HG02981 (cell line): ENCODE measurements at regions not wholly inside any gene's neighbourhood (a gene's known extent, or its start where the extent isn't known, plus 50 kb on each side); places are given as distances from the start of the nearest gene placed in this dataset.

Experiments used
- ATAC-seq: cut with Tn5 transposase; IDR thresholded peaks from one replicate; pipeline ENCODE4 v1.9.1; 2021; ENCODE audit warnings: mild to moderate bottlenecking, moderate library complexity; ENCODE audit not compliant: unreplicated experiment

GRCh38 chr12:19008102-19008501 lies 121.4 kb upstream of the PLEKHA5 start:
- ATAC-seq = no peak

- no peak for ATAC-seq
Observed at GRCh38 chr12:19010087-19010486, 119.4 kb upstream of the PLEKHA5 start.

- no peak for ATAC-seq
Observed at GRCh38 chr12:19010726-19011125, 118.8 kb upstream of the PLEKHA5 start.

- no peak for ATAC-seq
Observed at GRCh38 chr12:19012965-19013364, 116.6 kb upstream of the PLEKHA5 start.

- ATAC-seq = no peak
Observed at GRCh38 chr12:19014240-19014639, 115.3 kb upstream of the PLEKHA5 start.

GRCh38 chr12:19015285-19015684 lies 114.2 kb upstream of the PLEKHA5 start:
- ATAC-seq = no peak

GRCh38 chr12:19018302-19018970 lies 111.1 kb upstream of the PLEKHA5 start:
- no peak for ATAC-seq

GRCh38 chr12:19021240-19021639 lies 108.3 kb upstream of the PLEKHA5 start:
- no peak for ATAC-seq

GRCh38 chr12:19021646-19022045 lies 107.9 kb upstream of the PLEKHA5 start:
- no peak for ATAC-seq

- no peak for ATAC-seq
Observed at GRCh38 chr12:19025582-19025981, 104.0 kb upstream of the PLEKHA5 start.

- no peak for ATAC-seq
Observed at GRCh38 chr12:19026034-19026433, 103.5 kb upstream of the PLEKHA5 start.

GRCh38 chr12:19026614-19027488 lies 102.7 kb upstream of the PLEKHA5 start:
- ATAC-seq = no peak

GRCh38 chr12:19030180-19030579 lies 99.4 kb upstream of the PLEKHA5 start:
- no peak for ATAC-seq

GRCh38 chr12:19030603-19031002 lies 98.9 kb upstream of the PLEKHA5 start:
- no peak for ATAC-seq

- no peak for ATAC-seq
Observed at GRCh38 chr12:19031032-19031431, 98.5 kb upstream of the PLEKHA5 start.

- no peak for ATAC-seq
Observed at GRCh38 chr12:19032826-19033225, 96.7 kb upstream of the PLEKHA5 start.

- ATAC-seq = no peak
Observed at GRCh38 chr12:19033244-19033643, 96.3 kb upstream of the PLEKHA5 start.

- ATAC-seq = no peak
Observed at GRCh38 chr12:19034937-19035336, 94.6 kb upstream of the PLEKHA5 start.

GRCh38 chr12:19035536-19035935 lies 94.0 kb upstream of the PLEKHA5 start:
- ATAC-seq = no peak

- ATAC-seq = no peak
Observed at GRCh38 chr12:19036673-19037357, 92.7 kb upstream of the PLEKHA5 start.

GRCh38 chr12:19038209-19038608 lies 91.3 kb upstream of the PLEKHA5 start:
- ATAC-seq = no peak

GRCh38 chr12:19039515-19039914 lies 90.0 kb upstream of the PLEKHA5 start:
- no peak for ATAC-seq
